HG02885 (cell line): ENCODE measurements at regions not wholly inside any gene's neighbourhood (a gene's known extent, or its start where the extent isn't known, plus 50 kb on each side); places are given as distances from the start of the nearest gene placed in this dataset.

Source experiments
- ATAC-seq: cut with Tn5 transposase; IDR thresholded peaks from one replicate; pipeline ENCODE4 v1.9.1; 2021; ENCODE audit warnings: mild to moderate bottlenecking; ENCODE audit not compliant: unreplicated experiment, poor library complexity

- ATAC-seq, result no peak
Observed at GRCh38 chr9:10946676-10947410, 334.0 kb upstream of the PTPRD start.

- no peak for ATAC-seq
Observed at GRCh38 chr9:10957878-10958277, 345.1 kb upstream of the PTPRD start.

DNA sequence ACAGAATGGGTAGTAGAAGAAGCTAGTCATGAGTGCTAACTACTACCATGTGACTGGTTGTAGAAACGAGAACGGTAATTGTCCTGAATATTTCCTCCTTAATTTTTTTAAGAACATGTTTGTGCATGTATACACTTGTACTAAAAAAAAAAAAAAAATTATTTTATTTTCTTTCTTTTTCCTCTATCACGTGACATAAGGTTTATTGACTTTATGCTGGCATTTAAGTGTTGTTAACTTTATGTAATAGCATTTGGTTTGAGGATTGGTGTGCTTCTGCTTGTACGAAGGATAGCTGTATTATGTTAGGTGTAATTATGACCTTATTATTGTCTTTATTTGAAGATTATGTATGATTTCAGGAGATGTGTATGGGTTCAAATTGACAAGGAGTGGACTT lies 349.1 kb upstream of the PTPRD start:
- ATAC-seq, result no peak

DNA sequence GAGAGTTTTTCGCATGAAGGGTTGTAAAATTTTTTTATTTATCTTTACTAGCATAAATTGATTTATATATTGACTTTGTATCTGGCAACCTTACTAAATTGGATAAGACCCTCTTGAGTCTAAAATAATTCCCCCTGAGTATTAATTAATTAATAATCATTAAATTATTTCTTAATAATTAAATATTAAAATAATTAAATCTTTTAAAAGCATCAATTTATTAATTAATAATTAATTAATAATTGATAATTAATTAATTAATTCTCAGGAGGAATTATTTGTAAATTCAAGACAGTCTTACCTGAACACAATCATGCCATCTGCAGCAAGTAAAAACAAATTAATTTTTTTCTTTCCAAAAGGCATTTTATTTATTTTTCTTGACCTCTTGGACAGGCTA lies 370.4 kb upstream of the PTPRD start:
- ATAC-seq, result no peak

DNA sequence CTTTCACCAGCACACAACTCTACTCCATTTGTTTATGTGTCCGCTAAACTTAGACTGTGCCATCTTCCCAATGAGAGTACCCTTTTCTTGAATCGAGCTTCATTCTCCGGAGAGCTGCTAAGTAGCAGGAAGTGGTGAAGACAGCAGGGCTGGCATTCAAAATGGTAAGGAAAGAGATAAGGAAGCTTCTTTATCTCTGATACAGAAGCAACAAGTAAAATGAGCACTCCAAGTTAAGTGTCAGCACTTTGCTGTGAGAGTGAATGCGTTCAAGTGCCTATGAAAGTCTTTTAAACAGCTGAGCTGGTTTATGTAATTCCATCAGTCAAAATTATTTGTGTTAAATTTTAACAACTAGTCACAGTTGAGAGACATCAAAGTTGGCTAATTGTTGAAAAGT lies 386.8 kb upstream of the PTPRD start:
- ATAC-seq, result no peak

DNA sequence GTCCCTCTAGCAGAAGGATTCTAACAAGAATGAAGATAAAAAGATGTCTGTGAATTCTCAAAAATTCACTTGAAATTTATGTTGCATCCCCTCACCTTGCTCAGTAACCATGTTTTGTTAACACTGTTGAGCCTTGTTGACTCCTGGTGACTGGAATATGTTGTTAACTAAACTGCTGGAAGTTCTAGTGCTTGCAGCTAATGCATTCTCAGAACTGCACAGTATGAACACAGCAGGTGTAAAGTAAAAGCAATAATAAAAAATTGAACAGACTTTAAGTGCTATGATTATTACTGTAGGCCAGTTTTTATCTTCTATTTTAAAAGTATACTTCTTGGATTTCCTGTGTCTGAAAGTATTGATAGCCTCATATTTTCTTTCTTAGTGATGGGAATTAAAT lies 388.7 kb upstream of the PTPRD start:
- ATAC-seq, result no peak

DNA sequence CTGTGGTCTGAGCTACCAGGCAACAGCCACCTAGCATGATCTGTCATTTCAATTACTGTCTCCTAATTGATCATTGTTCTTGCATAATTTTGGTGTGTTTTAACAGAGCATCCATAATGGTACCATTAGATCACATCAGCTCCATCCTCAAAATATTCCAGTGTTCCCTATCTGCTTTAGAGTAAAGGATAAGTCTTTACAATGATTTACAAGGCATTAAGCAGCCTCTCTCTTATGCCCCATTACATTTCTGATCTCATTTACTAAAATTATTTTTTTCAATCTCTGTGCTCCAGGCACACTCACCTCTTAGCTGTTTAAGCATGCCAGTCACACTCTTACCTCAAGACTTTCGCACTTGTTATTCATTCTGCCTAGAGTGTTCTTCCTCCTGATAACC lies 389.9 kb upstream of the PTPRD start:
- no peak for ATAC-seq

DNA sequence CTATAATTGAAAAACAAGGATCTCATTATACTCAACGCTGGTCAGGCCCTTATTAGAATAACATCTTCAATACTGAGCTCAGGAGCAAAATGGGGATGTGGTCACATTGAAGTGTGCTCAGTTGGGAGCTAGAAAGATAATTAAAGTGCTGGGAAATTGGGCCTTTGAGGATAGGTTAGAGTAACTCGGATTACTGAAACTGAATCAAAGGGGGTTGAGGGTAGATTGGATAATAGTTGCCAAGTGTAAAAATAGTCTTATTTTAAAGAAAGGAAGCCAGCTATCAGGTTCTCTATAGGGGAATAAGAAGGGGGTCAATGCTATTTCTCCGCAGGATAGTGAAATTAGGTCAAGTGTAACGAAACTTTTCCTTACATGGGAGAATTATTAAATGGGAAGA lies 391.0 kb upstream of the PTPRD start:
- ATAC-seq, result no peak

- ATAC-seq, result no peak
Observed at GRCh38 chr9:11011696-11012095, 398.9 kb upstream of the PTPRD start.

DNA sequence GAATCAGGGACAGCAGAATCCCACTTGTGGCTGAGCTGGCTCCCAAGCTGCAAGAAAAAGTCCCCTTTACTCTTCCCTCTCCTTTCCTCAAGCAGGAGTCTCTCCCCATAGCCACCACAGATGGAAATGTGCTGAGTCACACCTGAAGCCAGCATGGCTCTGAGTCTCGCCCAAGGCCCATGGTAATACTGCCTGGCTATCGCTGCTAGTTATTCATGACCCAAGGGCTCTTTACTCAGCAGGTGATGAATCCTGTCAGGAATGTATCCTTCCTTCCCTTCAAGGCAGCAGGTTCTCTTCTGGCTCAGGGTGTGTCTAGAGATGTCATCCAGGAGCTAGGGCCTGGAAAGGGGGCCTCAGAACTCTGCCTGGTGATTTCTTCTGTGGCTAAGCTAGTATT lies 403.3 kb upstream of the PTPRD start:
- ATAC-seq, result no peak

- no peak for ATAC-seq
Observed at GRCh38 chr9:11023201-11023600, 410.4 kb upstream of the PTPRD start.

GRCh38 chr9:11025775-11026174 lies 413.0 kb upstream of the PTPRD start:
- ATAC-seq, result no peak

DNA sequence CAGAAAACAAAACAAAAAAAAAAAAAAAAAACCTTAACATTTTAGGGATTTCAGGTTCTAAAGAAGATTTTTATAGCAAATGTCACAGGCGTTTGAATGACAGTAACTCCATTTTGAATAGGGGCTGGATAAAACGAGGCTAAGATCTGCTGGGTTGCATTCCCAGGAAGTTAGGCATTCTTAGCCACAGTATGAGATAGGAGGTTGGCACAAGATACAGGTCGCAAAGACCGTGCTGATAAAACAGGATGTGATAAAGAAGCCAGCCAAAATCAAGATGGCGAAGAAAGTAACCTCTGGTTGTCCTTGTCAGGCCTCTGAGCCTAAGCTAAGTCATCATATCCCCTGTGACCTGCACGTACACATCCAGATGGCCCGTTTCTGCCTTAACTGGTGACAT lies 425.6 kb upstream of the PTPRD start:
- no peak for ATAC-seq

GRCh38 chr9:11039006-11039405 lies 426.2 kb upstream of the PTPRD start:
- ATAC-seq, result no peak

- ATAC-seq, result no peak
Observed at GRCh38 chr9:11045589-11045988, 432.8 kb upstream of the PTPRD start.

GRCh38 chr9:11063263-11063662 lies 450.5 kb upstream of the PTPRD start:
- no peak for ATAC-seq

GRCh38 chr9:11064909-11065308 lies 452.1 kb upstream of the PTPRD start:
- ATAC-seq, result no peak

DNA sequence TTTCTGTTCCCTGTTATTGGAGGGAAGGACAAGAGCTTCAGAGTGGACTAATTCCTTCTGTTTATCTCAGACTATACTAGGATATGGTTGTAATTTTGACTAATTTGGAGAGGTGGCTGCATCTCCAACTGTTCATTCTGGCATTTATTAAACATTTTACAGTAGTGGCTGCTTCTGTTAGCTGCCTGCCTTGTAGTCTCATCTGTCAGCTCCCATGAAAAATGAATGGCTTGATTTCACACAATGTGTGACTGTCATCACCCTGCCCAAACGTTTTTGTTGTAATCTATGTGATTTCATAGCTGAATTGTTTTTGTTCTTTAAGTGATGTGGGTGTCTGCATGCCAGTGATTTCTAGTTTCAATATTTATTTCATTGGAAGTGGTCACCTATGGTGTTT lies 459.4 kb upstream of the PTPRD start:
- ATAC-seq, result no peak

DNA sequence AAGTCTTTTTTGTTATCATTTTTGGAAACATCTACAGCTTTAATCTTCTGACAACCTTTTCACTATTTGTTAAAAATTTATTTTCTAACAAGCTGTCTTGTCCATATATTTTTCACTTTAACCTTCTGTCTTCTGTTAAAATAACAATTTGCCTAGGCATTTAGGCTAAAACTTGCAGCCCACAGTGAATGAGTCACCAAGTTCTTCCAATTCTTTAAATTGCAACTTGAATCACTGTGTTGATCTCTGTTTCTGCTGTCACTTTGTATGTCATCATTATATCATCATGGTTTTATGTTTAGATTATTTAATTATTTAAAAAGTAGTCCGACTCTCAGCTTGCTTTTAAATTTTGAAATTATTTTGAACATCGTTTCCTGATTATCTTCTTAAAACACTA lies 473.8 kb upstream of the PTPRD start:
- no peak for ATAC-seq

DNA sequence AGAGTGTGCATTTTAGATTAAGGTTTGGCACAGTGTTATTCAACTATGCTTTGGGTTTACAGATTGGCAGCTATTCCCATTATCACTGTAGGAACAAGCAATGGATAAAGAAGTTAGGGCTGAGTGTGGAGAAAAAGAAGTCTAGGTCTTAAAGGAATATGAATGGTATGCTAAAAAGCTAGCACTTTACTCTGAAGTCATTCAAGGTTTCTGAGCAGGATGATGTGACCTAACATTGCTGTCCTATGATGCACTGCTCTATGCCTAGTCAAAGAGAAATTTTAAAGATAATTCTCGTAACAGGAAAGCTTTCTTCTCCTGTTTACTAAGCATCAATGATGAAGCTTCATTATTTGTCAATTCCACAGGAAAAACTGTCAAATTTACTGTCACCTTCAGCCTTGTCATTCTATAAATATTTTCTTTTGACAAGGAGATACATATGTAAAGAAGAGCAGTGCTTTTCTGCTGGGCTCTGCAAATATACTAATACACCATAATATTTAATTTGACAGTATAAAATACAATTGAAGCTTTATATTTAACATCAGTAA lies 476.1 kb upstream of the PTPRD start:
- no peak for ATAC-seq

GRCh38 chr9:11092974-11093373 lies 480.2 kb upstream of the PTPRD start:
- ATAC-seq, result no peak

GRCh38 chr9:11097020-11097419 lies 484.2 kb upstream of the PTPRD start:
- no peak for ATAC-seq
